Epithelial cell of esophagus (primary cell): ENCODE measurements at regions not wholly inside any gene's neighbourhood (a gene's known extent, or its start where the extent isn't known, plus 50 kb on each side); places are given as distances from the start of the nearest gene placed in this dataset.
A peak's percentile ranks its signal among the peaks of the same experiment; 100 is the strongest.

Experiments
- DNase-seq: peaks from one replicate; pipeline ENCODE4 v3.0.0; 2010; ENCODE audit warnings: low read depth
- H3K4me3 ChIP-seq: 2 replicates; pipeline ENCODE4 v1.5.1; 2011; ENCODE audit warnings: mild to moderate bottlenecking, low read length, control low read depth
- TF ChIP-seq, protein P1 (sequence below): IDR thresholded peaks from 2 replicates; pipeline ENCODE4 v1.5.1; 2011; ENCODE audit warnings: low read depth, mild to moderate bottlenecking, low read length, control low read depth, inconsistent platforms; ENCODE audit not compliant: insufficient read depth; ENCODE audit errors: missing control alignments

GRCh38 chr1:199546323-199546722 lies 481.2 kb upstream of the NR5A2 start:
- peak; percentile 67 for DNase-seq
- TF ChIP-seq, protein P1, sequence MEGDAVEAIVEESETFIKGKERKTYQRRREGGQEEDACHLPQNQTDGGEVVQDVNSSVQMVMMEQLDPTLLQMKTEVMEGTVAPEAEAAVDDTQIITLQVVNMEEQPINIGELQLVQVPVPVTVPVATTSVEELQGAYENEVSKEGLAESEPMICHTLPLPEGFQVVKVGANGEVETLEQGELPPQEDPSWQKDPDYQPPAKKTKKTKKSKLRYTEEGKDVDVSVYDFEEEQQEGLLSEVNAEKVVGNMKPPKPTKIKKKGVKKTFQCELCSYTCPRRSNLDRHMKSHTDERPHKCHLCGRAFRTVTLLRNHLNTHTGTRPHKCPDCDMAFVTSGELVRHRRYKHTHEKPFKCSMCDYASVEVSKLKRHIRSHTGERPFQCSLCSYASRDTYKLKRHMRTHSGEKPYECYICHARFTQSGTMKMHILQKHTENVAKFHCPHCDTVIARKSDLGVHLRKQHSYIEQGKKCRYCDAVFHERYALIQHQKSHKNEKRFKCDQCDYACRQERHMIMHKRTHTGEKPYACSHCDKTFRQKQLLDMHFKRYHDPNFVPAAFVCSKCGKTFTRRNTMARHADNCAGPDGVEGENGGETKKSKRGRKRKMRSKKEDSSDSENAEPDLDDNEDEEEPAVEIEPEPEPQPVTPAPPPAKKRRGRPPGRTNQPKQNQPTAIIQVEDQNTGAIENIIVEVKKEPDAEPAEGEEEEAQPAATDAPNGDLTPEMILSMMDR = no peak
- no peak overlapping the region for H3K4me3 ChIP-seq

DNA sequence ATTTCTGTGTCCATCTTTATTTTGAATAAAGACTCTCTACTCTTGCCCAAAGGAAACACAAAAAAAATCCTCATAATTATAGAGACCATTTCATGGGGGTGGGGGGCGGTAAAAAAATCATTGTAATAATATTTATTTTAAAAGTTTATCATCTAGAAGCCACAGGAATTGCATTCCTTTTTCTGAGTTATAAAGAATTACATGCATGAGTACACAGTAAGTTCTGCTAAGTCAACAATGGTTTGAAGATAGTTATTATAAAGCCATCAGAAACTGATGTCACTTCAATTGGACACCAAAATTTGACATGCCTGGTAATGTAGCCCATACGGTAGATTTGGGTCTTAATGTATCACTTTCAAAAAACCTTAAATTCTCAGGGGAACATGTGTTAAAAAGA lies 478.1 kb upstream of the NR5A2 start:
- DNase-seq = no peak
- TF ChIP-seq, protein P1 = no peak
- H3K4me3 ChIP-seq = no peak overlapping the region

DNA sequence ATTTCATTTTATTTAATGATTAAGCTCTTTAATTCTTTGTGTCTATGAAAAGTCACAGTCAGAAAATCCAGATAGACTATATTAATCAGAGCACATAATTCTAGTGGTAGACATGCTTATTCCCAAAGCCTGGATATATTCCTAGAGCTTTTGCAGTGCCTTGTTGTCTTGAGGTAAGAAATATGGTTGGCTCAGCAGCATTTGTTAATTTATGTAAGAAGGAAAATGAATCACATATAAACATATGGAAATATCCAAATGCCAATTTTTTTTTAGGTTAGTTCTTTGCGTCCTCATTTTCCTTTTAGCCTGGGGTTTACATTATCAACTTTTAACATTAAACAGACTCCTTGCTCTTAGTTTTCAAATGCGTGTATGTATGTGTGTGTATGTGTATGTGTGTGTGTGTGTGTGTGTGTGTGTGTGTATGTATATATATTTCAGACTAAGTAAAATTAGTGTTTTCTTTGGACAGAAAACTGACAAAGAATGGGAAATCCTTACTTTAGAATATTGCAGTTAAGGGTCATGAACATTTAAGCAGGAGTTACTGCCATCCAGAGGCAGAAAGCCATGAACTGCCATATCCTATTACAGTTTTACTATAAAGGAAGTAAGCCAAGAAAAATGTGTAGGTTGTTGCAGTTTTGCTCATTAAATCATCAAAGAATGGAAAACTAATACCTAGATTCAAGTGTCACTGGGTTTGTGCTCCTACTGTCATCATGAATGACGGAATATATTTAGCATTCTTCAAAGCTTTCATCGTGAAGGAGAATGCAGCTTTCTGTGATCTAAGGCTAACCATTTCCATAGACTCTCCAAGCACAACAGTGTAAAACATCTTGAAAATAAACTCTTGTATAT lies 477.1 kb upstream of the NR5A2 start:
- H3K4me3 ChIP-seq = no peak overlapping the region
- TF ChIP-seq, protein P1 = no peak
- DNase-seq = no peak

DNA sequence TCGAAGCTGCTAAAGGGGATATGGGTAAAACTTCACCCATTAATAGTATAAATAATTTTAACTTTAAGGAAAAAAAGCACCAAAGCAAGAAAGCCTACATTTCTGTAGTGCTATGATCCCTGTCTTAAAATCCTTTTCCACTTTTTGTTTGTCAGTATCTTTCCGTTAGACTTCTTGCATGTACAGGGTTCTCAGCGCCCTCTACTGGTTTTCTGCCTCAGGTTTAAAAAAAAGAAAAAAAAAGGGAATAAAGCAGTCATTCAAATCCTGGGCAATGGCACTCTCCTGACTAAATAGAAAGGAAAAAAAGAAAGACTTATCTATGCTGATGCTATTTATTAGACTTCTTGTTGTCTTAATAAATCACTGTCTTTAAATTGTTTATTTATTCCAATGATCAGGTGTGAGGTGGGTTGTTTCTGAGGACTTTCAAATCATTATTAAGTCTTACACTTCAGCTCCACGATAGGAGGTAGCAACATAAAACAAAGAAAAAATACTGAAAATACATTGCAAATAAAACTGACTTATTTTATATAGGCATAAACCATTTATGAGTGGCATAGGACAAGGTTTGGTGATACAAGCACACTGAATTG lies 475.4 kb upstream of the NR5A2 start:
- DNase-seq = peak; percentile 71

DNA sequence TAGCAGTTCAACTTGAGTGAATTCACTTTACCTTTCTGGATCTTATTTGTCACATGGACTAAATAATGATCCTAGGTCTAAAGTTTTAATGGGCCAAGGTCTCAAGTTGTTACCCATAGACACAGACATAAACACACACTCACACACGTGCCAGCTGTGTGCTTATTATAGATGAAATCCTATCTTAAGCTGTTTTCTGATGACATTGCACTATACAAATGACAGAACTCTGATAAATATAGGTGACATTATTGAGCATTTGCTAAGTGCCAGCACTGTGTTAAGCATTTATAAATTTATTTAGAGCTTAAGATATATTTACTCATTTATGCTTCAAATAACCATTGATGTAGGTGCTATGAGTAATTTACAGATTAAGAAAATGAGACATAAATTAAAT lies 474.4 kb upstream of the NR5A2 start:
- no peak overlapping the region for H3K4me3 ChIP-seq
- TF ChIP-seq, protein P1 = no peak
- DNase-seq = no peak

More for the DNA sequence above, 475.4 kb upstream of the NR5A2 start:
- TF ChIP-seq, protein P1 = peak; percentile 82
- H3K4me3 ChIP-seq = no peak overlapping the region

- no peak overlapping the region for H3K4me3 ChIP-seq
- no peak for DNase-seq
- TF ChIP-seq, protein P1 = no peak
Measured at GRCh38 chr1:199561334-199561733, 466.2 kb upstream of the NR5A2 start.
